Ectodermal cell (in vitro differentiated cells): ENCODE measurements at regions not wholly inside any gene's neighbourhood (a gene's known extent, or its start where the extent isn't known, plus 50 kb on each side); places are given as distances from the start of the nearest gene placed in this dataset.
"Not testable (repeated sequence)": the region's sequence is repeated elsewhere in the genome, so short reads cannot be mapped to it uniquely, and the experiment has no call there.

ENCODE experiments used
- H3K27ac ChIP-seq: 2 replicates; pipeline ENCODE4 v1.7.0; 2013; ENCODE audit warnings: mild to moderate bottlenecking, low read depth, low read length; ENCODE audit not compliant: insufficient read depth, poor library complexity, severe bottlenecking
- H3K27me3 ChIP-seq: 2 replicates; pipeline ENCODE4 v1.7.0; 2013; ENCODE audit warnings: mild to moderate bottlenecking, low read length; ENCODE audit not compliant: insufficient read depth, control insufficient read depth, poor library complexity, severe bottlenecking
- H3K36me3 ChIP-seq: one replicate; pipeline ENCODE4 v1.7.0; 2013; ENCODE audit warnings: low read length; ENCODE audit not compliant: control insufficient read depth, insufficient read depth
- H3K4me1 ChIP-seq: one replicate; pipeline ENCODE4 v1.7.0; 2013; ENCODE audit warnings: low read length; ENCODE audit not compliant: control insufficient read depth, insufficient read depth
- H3K4me3 ChIP-seq: 2 replicates; pipeline ENCODE4 v1.7.0; 2013; ENCODE audit warnings: low read depth, low read length, control low read depth; ENCODE audit not compliant: insufficient read depth
- H3K9me3 ChIP-seq: 2 replicates; pipeline ENCODE4 v1.7.0; 2013; ENCODE audit warnings: mild to moderate bottlenecking, low read length, moderate library complexity; ENCODE audit not compliant: control insufficient read depth
- WGBS, 2 experiments: methylation state at CpG; one replicate each; pipeline ENCODE4 v1.1.7; 2013; ENCODE audit warnings: missing lambda C conversion rate in 2 of 2; 5-methylcytosine and 5-hydroxymethylcytosine counted together

GRCh38 chr5:3325972-3326840 lies 269.4 kb upstream of the IRX1 start:
- Histone ChIP-seq H3K36me3 (no peaks in the 10 kb centered on the region), H3K4me3 (no peak overlapping the region), H3K9me3 (no peaks in the 10 kb centered on the region), H3K27ac (no peak overlapping the region), H3K27me3 (no peaks in the 10 kb centered on the region), H3K4me1 (peaks cover 6% of the 10 kb centered on the region)
- 80 to 83% methylated on average over 35 of the region's 36 CpGs for WGBS, 2 experiments

GRCh38 chr5:3325201-3325971 lies 270.2 kb upstream of the IRX1 start:
- Histone ChIP-seq H3K36me3 (no peaks in the 10 kb centered on the region), H3K4me1 (peaks cover 6% of the 10 kb centered on the region), H3K4me3 (no peak overlapping the region), H3K27ac (no peak overlapping the region), H3K27me3 (no peaks in the 10 kb centered on the region), H3K9me3 (no peaks in the 10 kb centered on the region)
- 92 to 94% methylated on average over 28 of the region's 28 CpGs for WGBS, 2 experiments

DNA sequence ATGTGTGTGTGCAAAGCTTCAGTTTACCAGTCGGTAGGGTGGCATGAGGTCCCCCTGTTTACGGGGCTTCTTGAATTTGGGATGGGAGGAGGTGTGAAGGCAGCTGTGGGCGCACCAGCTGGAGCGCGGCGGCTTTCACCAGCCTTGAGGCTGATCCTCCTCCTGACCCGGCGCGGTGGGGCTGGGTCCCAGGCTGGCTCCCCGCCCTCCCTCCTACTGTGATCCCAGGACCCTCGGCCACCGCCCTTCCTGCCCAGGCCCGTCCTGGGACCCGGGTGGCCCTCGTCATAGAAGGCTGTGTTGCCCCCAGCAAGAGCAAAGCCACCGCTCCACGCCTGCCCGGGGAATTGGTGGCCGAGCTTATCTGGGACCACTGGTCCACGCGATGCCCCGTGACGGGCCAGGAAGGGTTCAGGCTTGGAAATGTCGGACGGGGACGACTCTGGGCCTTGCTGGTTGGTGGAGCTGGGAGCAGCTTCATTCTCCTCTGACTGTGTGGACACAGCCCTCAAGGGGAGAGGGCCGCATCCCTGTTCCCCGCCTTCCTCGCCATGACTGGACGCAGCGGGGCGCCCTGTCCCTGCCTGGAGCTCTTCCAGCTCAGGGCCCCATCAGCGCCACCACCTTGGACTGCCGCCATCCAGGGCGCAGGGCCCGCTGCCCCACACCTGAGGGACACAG lies 271.1 kb upstream of the IRX1 start:
- Histone ChIP-seq H3K9me3 (no peaks in the 10 kb centered on the region), H3K27ac (no peak overlapping the region), H3K4me1 (peaks cover 6% of the 10 kb centered on the region), H3K27me3 (no peaks in the 10 kb centered on the region), H3K4me3 (no peak overlapping the region), H3K36me3 (no peaks in the 10 kb centered on the region)
- WGBS, 2 experiments: 94 to 95% methylated on average over 36 of the region's 36 CpGs

DNA sequence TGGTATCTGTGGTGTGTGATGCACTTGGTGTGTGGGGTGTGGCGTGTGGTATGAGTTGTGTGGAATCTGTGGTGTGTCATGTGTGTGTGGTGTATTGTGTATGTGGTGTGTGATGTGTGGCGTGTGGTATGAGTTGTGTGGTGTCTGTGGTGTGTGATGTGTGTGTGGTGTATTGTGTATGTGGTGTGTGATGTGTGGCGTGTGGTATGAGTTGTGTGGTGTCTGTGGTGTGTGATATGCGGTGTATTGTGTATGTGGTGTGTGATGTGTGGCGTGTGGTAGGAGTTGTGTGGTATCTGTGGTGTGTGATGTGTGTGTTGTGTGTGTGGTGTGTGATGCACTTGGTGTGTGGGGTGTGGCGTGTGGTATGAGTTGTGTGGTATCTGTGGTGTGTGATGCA lies 271.7 kb upstream of the IRX1 start:
- not testable (repeated sequence) for H3K27ac ChIP-seq, H3K36me3 ChIP-seq, H3K27me3 ChIP-seq, H3K4me3 ChIP-seq, H3K4me1 ChIP-seq, H3K9me3 ChIP-seq
- WGBS, 2 experiments: 90 to 96% methylated on average over 6 of the region's 6 CpGs

DNA sequence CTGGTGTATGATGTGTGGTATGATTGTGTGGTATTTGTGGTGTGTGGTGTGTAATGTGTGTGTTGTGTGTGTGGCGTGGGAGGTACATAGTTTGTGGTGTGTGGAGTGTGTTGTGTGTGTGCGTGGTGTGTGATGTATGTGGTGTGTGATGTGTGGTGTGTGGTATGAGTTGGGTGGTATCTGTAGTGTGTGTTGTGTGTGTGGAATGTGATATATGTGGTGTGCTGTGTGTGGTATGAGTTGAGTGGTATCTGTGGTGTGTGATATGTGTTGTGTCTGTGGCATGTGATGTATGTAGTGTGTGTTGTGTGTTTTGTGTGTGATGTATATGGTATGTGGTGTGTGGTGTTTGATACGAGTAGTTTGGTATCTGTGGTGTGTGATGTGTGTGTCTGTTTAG lies 272.5 kb upstream of the IRX1 start:
- 91 to 94% methylated on average over 3 of the region's 3 CpGs for WGBS, 2 experiments
- Histone ChIP-seq H3K4me3 (no peak overlapping the region), H3K9me3 (no peaks in the 10 kb centered on the region)

DNA sequence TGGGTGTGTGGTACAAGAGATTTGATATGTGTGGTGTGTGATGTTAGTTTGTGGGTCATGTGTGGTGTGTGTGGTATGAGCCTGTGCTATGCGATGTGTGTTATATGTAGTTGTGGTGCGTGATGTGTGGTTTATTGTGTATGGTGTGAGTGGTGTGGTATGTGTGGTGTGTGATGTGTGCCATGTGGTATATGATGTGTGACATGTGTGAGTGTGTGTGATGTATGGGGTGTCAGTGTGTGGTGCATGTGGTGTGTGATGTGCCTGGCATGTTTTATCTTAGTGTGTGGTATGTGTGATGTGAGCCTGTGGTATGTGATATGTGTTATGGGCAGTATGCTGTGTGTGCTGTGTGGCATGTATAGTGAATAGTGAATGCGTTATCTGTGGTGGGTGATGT lies 273.0 kb upstream of the IRX1 start:
- no peak overlapping the region for H3K4me3 ChIP-seq
- 90 to 97% methylated on average over 3 of the region's 3 CpGs for WGBS, 2 experiments

More for the DNA sequence above, 272.5 kb upstream of the IRX1 start:
- H3K27ac ChIP-seq: no peak overlapping the region
- no peaks in the 10 kb centered on the region for H3K36me3 ChIP-seq
- no peaks in the 10 kb centered on the region for H3K27me3 ChIP-seq
- peaks cover 6% of the 10 kb centered on the region for H3K4me1 ChIP-seq

DNA sequence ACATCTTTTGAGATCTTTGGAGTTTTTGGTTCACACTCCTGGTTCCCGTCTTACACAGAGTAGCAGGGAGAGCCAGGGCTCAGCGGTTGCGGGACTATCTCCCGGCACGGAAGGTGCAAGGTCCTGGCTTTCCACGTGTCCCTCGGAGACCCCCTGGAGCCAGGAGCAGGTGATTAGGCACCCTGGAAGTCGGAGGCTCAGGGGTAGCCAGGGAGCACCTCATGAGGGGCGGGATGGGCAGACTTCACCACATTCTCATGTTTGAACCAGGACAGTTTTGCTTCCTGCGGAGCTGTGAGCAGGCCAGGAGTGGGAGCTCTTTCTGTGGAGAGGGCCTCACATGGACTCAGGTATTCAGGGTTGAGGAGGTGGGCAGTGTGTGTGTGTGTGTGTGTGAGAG lies 273.7 kb upstream of the IRX1 start:
- Histone ChIP-seq H3K27me3 (no peaks in the 10 kb centered on the region), H3K9me3 (no peaks in the 10 kb centered on the region), H3K4me1 (peaks cover 6% of the 10 kb centered on the region), H3K27ac (no peak overlapping the region), H3K4me3 (no peak overlapping the region), H3K36me3 (no peaks in the 10 kb centered on the region)
- 93 to 94% methylated on average over 10 of the region's 10 CpGs for WGBS, 2 experiments

More for the DNA sequence above, 273.0 kb upstream of the IRX1 start:
- H3K36me3 ChIP-seq: no peaks in the 10 kb centered on the region
- no peaks in the 10 kb centered on the region for H3K27me3 ChIP-seq
- no peak overlapping the region for H3K27ac ChIP-seq
- H3K4me1 ChIP-seq: peaks cover 6% of the 10 kb centered on the region
- H3K9me3 ChIP-seq: no peaks in the 10 kb centered on the region

DNA sequence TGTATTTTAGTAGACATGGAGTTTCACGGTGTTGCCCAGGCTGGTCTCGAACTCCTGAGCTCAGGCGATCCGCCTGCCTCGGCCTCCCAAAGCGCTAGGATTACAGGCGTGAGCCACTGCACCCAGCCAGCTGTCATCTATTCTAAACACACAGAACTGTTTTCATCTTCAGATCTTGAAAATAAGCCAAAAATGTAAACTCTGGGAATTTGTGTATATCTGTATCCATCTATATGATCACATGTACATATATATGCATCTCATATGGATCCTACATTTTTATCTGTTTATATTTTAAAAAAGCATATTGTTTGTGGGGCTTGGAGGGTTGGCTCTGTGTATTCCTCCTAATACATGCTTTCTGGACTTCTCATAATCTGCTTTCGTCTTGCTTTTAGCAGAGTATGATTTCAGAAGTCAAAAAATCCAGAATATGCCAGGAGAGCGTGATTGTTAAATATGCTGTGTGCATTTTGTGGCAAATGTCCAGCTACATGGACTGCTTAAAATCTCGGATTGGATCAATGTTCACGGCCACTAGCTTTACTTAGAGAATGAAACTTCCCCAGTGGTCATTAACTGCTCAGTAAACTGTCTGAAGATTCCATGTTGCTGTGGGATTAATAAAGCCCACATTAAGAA lies 274.4 kb upstream of the IRX1 start:
- Histone ChIP-seq H3K27me3 (no peaks in the 10 kb centered on the region), H3K27ac (no peak overlapping the region), H3K36me3 (no peaks in the 10 kb centered on the region), H3K4me1 (peaks cover 1% of the 10 kb centered on the region), H3K4me3 (no peak overlapping the region), H3K9me3 (no peaks in the 10 kb centered on the region)
- 92 to 95% methylated on average over 11 of the region's 11 CpGs for WGBS, 2 experiments

- Histone ChIP-seq H3K4me3 (no peak overlapping the region), H3K27ac (no peak overlapping the region), H3K9me3 (no peaks in the 10 kb centered on the region), H3K36me3 (no peaks in the 10 kb centered on the region), H3K4me1 (no peaks in the 10 kb centered on the region), H3K27me3 (no peaks in the 10 kb centered on the region)
- WGBS, 2 experiments: 84 to 88% methylated on average over 19 of the region's 19 CpGs
These were observed 275.2 kb upstream of the IRX1 start for GRCh38 chr5:3320317-3320875.
